ENCODE measurements at regions not wholly inside any gene's neighbourhood (a gene's known extent, or its start where the extent isn't known, plus 50 kb on each side); places are given as distances from the start of the nearest gene placed in this dataset.

- Histone ChIP-seq H3K14ac (ENCODE audit: insufficient read length) (no peak overlapping the region), H3K4me3 (ENCODE audit: extremely low read depth in 1 of 4, insufficient read depth in 2 of 4, low read depth in 3 of 4, low read length in 4 of 4) (no peak overlapping the region), H2BK15ac (ENCODE audit: low read length) (no peak overlapping the region), H3K23ac (ENCODE audit: insufficient read length) (no peak overlapping the region), H3K4me2 (ENCODE audit: insufficient read depth in 1 of 2, low read depth in 2 of 2, low read length in 2 of 2) (no peak overlapping the region), H3K27me3 (replicated peaks in 1 of 4; ENCODE audit: control insufficient read depth in 3 of 4, extremely low read depth in 1 of 4, insufficient read depth in 3 of 4, low read length in 3 of 4) (no peaks in the 10 kb centered on the region), H4K20me1 (replicated peaks in 1 of 2; ENCODE audit: control insufficient read depth in 1 of 2, insufficient read depth in 2 of 2, low read length in 2 of 2) (no peaks in the 10 kb centered on the region), H2AK5ac (ENCODE audit: low read depth, low read length) (no peak overlapping the region), H4K5ac (ENCODE audit: insufficient read length, low read depth, low read length) (no peak overlapping the region), H3K23me2 (ENCODE audit: low read depth, low read length) (no peaks in the 10 kb centered on the region), H3K56ac (replicated peaks; ENCODE audit: insufficient read length, low read depth, low read length) (no peak overlapping the region), H2BK20ac (ENCODE audit: low read length) (no peak overlapping the region), H2AFZ (ENCODE audit: low read length) (no peak overlapping the region), H3K9me3 (ENCODE audit: insufficient read depth in 2 of 2, low read depth in 1 of 2, low read length in 1 of 2) (0 out of 4 replicates have a peak, but pooled peaks cover 0 to 3% of the 10 kb centered on the region in 2 experiments), H3K79me2 (ENCODE audit: control insufficient read depth in 1 of 2, insufficient read depth in 2 of 2, low read length in 2 of 2) (no peaks in the 10 kb centered on the region), H3K36me3 (ENCODE audit: control insufficient read depth in 2 of 4, insufficient read depth in 4 of 4, low read length in 3 of 4) (no peaks in the 10 kb centered on the region), H2BK12ac (ENCODE audit: low read depth, low read length) (no peak overlapping the region), H3K79me1 (ENCODE audit: low read depth, low read length) (no peaks in the 10 kb centered on the region), H3K18ac (ENCODE audit: extremely low read depth, low read length) (no peak overlapping the region), H3K4ac (replicated peaks; ENCODE audit: insufficient read length, low read depth, low read length) (no peak overlapping the region), H2BK120ac (replicated peaks; ENCODE audit: low read depth, low read length) (no peak overlapping the region), H3K9ac (replicated peaks in 1 of 4; ENCODE audit: extremely low read depth in 1 of 4, low read depth in 3 of 4, low read length in 3 of 4) (no peak overlapping the region), H3K27ac (ENCODE audit: low read depth, low read length) (no peak overlapping the region), H3K4me1 (replicated peaks in 1 of 4; ENCODE audit: control insufficient read depth in 3 of 4, insufficient read depth in 4 of 4, low read length in 3 of 4) (no peaks in the 10 kb centered on the region), H4K91ac (replicated peaks; ENCODE audit: insufficient read length, low read length) (no peak overlapping the region), H4K8ac (ENCODE audit: extremely low read depth, insufficient read depth, low read length) (no peak overlapping the region), H2BK5ac (ENCODE audit: low read depth, low read length) (no peak overlapping the region)
- WGBS, 2 experiments (ENCODE audit: extremely low coverage in 1 of 2, insufficient coverage in 1 of 2, insufficient read length in 1 of 2, insufficient replicate concordance in 2 of 2, low coverage in 1 of 2, low lambda C conversion rate in 2 of 2, missing lambda C conversion rate in 1 of 2) = 97% methylated on average over 4 of the region's 4 CpGs; no CpG with 5 or more reads in 1 of the 2 experiments
- ChIA-PET CTCF (ENCODE audit: partially characterized antibody) (no interaction called here), POLR2A (ENCODE audit: partially characterized antibody) (no interaction called here)
- DNase-seq (ENCODE audit: low read depth in 1 of 2, low spot score in 2 of 2) (no peak), FAIRE-seq (no peak)
- TF ChIP-seq JUND (IDR thresholded peaks at IDR 0.05; ENCODE audit: low read length) = no peak
- TF ChIP-seq BCL11A (IDR thresholded peaks at IDR 0.05; ENCODE audit: low read depth in 2 of 2, low read length in 2 of 2) = no peak
- no peak for TF ChIP-seq CBX8 (IDR thresholded peaks at IDR 0.05; ENCODE audit: borderline replicate concordance, low read depth, low read length)
- no peak for TF ChIP-seq BRCA1 (IDR thresholded peaks at IDR 0.05; ENCODE audit: low read depth, low read length)
- TF ChIP-seq HDAC6 (IDR thresholded peaks at IDR 0.05; ENCODE audit: low read depth, low read length) = no peak
These were observed 246.8 kb upstream of the ALCAM start for GRCh38 chr3:105119801-105120340.
